ENCODE measurements at regions not wholly inside any gene's neighbourhood (a gene's known extent, or its start where the extent isn't known, plus 50 kb on each side); places are given as distances from the start of the nearest gene placed in this dataset.

GRCh38 chr9:129383019-129383560 is 205.0 kb upstream of the IER5L start:
- H3K27me3 ChIP-seq (ENCODE audit: insufficient read depth, poor library complexity, severe bottlenecking), result no peaks in the 10 kb centered on the region
- DNase-seq (ENCODE audit: low read depth in 1 of 2, low spot score in 1 of 2), result no peak
- peak overlapping the region; percentile 37 for H3K4me3 ChIP-seq (replicated peaks; ENCODE audit: insufficient read depth, low read length)
- H3K27ac ChIP-seq (replicated peaks), result peak overlapping the region; percentile 32; the same call in 1 of the 2 replicates
- TF ChIP-seq REST (IDR thresholded peaks at IDR 0.05; ENCODE audit: insufficient replicate concordance, low read depth) (no peak), SPI1 (IDR thresholded peaks at IDR 0.05; ENCODE audit: borderline replicate concordance, low read depth) (no peak), GABPA (IDR thresholded peaks at IDR 0.05; ENCODE audit: low read depth) (no peak), POLR2AphosphoS5 (IDR thresholded peaks at IDR 0.05; ENCODE audit: low read depth) (no peak), CTCF (IDR thresholded peaks at IDR 0.05; ENCODE audit: insufficient read depth, low read length) (no peak)

- H3K4me3 ChIP-seq (replicated peaks; ENCODE audit: insufficient read depth, low read length), result no peak overlapping the region
- no peak for DNase-seq (ENCODE audit: low read depth in 1 of 2, low spot score in 1 of 2)
- H3K27me3 ChIP-seq (ENCODE audit: insufficient read depth, poor library complexity, severe bottlenecking), result no peaks in the 10 kb centered on the region
- TF ChIP-seq GABPA (IDR thresholded peaks at IDR 0.05; ENCODE audit: low read depth) (no peak), SPI1 (IDR thresholded peaks at IDR 0.05; ENCODE audit: borderline replicate concordance, low read depth) (no peak), CTCF (IDR thresholded peaks at IDR 0.05; ENCODE audit: insufficient read depth, low read length) (no peak), POLR2AphosphoS5 (IDR thresholded peaks at IDR 0.05; ENCODE audit: low read depth) (no peak), REST (IDR thresholded peaks at IDR 0.05; ENCODE audit: insufficient replicate concordance, low read depth) (no peak)
- H3K27ac ChIP-seq (replicated peaks), result no peak overlapping the region
Observed at GRCh38 chr9:129382281-129383018, 204.4 kb upstream of the IER5L start.

GRCh38 chr9:129381481-129381957 is 203.5 kb upstream of the IER5L start:
- Histone ChIP-seq H3K27me3 (ENCODE audit: insufficient read depth, poor library complexity, severe bottlenecking) (no peaks in the 10 kb centered on the region), H3K27ac (replicated peaks) (no peak overlapping the region), H3K4me3 (replicated peaks; ENCODE audit: insufficient read depth, low read length) (no peak overlapping the region)
- no peak for DNase-seq (ENCODE audit: low read depth in 1 of 2, low spot score in 1 of 2)
- TF ChIP-seq POLR2AphosphoS5 (IDR thresholded peaks at IDR 0.05; ENCODE audit: low read depth), result no peak
- no peak for TF ChIP-seq SPI1 (IDR thresholded peaks at IDR 0.05; ENCODE audit: borderline replicate concordance, low read depth)
- TF ChIP-seq GABPA (IDR thresholded peaks at IDR 0.05; ENCODE audit: low read depth), result no peak
- no peak for TF ChIP-seq REST (IDR thresholded peaks at IDR 0.05; ENCODE audit: insufficient replicate concordance, low read depth)
- no peak for TF ChIP-seq CTCF (IDR thresholded peaks at IDR 0.05; ENCODE audit: insufficient read depth, low read length)

Data from HL-60 (cell line).